ENCODE measurements at regions not wholly inside any gene's neighbourhood (a gene's known extent, or its start where the extent isn't known, plus 50 kb on each side); places are given as distances from the start of the nearest gene placed in this dataset.
"Not testable (repeated sequence)": the region's sequence is repeated elsewhere in the genome, so short reads cannot be mapped to it uniquely, and the experiment has no call there.

DNA sequence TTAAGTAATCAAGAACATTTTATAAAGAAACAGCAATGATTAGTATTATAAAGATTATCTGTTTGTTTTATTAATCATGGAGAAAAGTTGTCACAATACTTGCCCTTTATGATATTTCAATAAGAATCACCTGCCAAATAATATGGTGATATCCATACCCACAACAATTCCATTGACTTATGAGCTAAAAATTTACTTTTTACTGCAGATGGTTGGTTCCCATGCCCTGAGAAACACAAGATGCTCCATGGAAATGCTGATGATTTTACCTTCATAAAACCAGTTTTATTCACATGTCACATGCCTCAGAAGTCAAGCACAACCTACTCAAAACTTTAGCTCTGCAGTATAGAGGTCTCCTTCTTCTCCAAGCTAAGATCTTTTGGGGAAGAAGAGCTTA lies 293.6 kb downstream of the SPATA31A1 start:
- in situ Hi-C loops (cut with MboI; ENCODE audit: low pct_unique_long_range_greater_than_20kb, low sequenced_read_pairs); DNase-seq: not testable (repeated sequence)

GRCh38 chr9:39656960-39657603 lies 301.6 kb downstream of the SPATA31A1 start:
- in situ Hi-C loops (cut with MboI; ENCODE audit: low pct_unique_long_range_greater_than_20kb, low sequenced_read_pairs); DNase-seq: not testable (repeated sequence)

DNA sequence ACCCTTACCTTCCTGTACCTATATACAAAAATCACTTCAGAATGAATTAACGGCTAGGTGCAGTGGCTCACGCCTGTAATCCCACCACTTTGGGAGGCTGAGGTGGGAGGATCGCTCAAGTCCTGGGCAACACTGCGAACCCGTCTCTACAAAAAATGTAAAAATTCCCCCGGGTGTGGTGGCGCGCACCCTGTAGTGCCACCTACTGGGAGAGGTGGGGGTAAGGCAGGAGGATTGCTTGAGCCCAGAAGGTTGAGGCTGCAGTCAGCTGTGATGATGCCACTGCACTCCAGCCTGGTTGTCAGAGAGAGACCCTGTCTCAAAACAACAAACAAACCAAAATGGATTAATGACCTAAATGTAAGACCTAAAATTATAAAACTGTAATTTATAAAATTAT lies 307.6 kb downstream of the SPATA31A1 start:
- DNase-seq; in situ Hi-C loops (cut with MboI; ENCODE audit: low pct_unique_long_range_greater_than_20kb, low sequenced_read_pairs): not testable (repeated sequence)

DNA sequence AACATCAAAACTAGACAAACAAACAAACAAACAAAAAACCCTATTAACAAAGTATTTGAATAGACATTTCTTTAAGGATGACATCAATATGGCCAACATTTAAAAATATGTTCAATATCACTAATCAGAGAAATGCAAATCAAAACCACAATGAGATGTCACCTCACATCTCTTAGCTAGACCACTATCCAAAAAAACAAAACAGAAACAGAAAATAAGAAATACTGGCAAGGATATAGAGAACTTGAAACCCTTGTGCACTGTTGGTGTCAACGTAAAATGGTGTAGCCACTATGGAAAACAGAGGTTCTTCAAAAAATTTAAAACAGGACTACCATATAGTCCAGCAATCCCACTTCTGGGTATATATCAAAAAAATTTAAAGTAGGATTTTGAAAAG lies 308.2 kb downstream of the SPATA31A1 start:
- in situ Hi-C loops (cut with MboI; ENCODE audit: low pct_unique_long_range_greater_than_20kb, low sequenced_read_pairs); DNase-seq: not testable (repeated sequence)

DNA sequence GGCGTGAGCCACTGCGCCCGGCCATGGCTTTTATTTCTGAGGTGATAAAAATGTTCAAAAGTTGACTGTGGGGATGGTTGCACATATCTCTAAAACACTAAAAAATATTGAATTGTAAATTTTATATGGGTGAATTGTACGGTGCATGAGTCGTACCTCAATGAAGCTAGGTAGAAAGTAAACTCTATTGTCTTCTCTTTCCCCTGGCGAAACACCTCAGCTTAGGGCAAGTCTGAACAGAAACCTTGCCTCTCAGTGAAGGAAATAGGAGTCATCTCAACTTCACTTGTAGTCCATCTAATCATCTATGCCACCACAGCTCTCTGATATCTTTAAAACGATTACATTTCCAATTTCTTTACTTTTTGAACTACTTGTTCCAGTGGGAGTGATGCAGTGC lies 309.6 kb downstream of the SPATA31A1 start:
- in situ Hi-C loops (cut with MboI; ENCODE audit: low pct_unique_long_range_greater_than_20kb, low sequenced_read_pairs); DNase-seq: not testable (repeated sequence)

GRCh38 chr9:39674437-39675210 lies 319.2 kb downstream of the SPATA31A1 start:
- in situ Hi-C loops (cut with MboI; ENCODE audit: low pct_unique_long_range_greater_than_20kb, low sequenced_read_pairs): not testable (repeated sequence)

GRCh38 chr9:39675211-39675553 lies 319.7 kb downstream of the SPATA31A1 start:
- DNase-seq; in situ Hi-C loops (cut with MboI; ENCODE audit: low pct_unique_long_range_greater_than_20kb, low sequenced_read_pairs): not testable (repeated sequence)

More at GRCh38 chr9:39674437-39675210, 319.2 kb downstream of the SPATA31A1 start:
- not testable (repeated sequence) for DNase-seq

DNA sequence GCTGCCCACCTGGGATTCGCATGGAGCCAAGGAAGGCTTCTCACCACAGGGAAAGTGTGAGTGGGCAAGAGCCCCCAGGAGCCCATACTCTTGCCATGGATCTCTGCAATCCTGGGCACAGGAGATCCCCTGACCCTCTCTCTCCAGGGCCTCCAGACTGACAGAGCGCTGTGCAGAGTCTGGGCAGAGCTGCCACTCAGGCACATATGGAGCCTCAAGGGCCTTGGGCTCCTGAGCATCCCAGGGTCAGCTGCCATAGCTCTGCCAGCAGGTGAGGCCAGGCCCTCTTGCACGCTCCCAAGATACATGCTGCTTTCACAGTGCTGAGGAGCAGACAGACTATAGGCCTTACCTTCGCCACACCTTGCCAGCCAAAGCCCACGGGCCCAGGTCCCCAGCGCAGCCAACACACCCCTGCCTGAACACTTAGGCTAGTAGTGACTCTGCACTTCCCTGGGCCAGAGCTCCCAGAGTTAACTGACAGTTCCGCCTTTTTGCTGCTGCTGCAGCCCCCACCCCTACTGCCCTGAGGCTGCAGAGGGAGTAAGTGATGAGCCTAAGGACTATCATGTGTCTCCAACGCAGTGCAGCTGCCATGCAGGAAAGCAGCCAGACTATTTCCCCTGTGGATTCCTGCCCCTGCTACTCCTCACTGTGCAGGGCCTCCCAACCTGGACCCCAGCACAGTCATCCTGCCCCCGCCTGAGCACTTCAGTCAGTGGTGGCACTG lies 323.2 kb downstream of the SPATA31A1 start:
- DNase-seq; in situ Hi-C loops (cut with MboI; ENCODE audit: low pct_unique_long_range_greater_than_20kb, low sequenced_read_pairs): not testable (repeated sequence)

DNA sequence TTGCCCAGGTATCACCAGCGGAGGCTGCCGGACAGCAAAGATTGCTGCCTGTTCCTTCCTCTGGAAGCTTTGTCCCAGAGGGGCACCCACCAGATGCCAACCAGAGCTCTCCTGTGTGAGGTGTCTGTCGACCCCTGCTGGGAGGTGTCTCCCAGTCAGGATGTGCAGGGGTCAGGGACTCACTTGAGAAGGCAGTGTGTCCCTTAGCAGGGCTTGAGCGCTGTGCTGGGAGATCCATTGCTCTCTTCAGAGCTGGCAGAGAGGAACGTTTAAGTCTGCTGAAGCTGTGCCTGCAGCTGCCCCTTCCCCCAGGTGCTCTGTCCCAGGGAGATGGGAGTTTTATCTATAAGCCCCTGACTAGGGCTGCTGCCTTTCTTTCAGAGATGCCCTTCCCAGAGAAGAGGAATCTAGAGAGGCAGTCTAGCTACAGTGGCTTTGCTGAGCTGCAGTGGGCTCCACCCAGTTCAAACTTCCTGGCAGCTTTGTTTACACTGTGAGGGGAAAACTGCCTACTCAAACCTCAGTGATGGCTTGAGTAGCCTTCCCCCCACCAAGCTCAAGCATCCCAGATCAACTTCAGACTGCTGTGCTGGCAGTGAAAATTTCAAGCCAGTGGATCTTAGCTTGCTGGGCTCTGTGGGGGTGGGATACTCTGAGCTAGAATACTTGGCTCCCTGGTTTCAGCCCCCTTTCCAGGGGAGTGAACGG lies 325.4 kb downstream of the SPATA31A1 start:
- in situ Hi-C loops (cut with MboI; ENCODE audit: low pct_unique_long_range_greater_than_20kb, low sequenced_read_pairs); DNase-seq: not testable (repeated sequence)

GRCh38 chr9:39728862-39729261 lies 373.4 kb downstream of the SPATA31A1 start:
- in situ Hi-C loops (cut with MboI; ENCODE audit: low pct_unique_long_range_greater_than_20kb, low sequenced_read_pairs); DNase-seq: not testable (repeated sequence)

DNA sequence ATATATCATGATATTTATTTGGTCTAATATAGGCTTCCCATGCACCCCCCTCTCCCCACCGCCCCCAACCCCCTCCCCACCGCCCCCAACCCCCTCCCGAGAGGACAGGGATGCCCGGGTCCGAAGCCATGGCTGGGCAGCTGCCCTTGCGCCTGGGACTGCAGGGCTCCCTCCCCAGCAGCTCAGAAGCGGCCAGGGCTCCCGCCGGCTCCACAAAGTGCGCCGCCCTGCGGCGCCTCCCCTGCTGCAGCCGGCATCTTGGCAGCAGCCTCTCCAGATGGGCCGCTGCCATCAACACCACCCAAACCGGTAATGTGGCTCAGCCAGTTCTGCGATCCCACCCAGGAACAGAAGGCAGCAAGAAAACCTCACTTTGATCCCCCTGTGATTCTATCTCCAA lies 389.4 kb downstream of the SPATA31A1 start:
- DNase-seq; in situ Hi-C loops (cut with MboI; ENCODE audit: low pct_unique_long_range_greater_than_20kb, low sequenced_read_pairs): not testable (repeated sequence)

DNA sequence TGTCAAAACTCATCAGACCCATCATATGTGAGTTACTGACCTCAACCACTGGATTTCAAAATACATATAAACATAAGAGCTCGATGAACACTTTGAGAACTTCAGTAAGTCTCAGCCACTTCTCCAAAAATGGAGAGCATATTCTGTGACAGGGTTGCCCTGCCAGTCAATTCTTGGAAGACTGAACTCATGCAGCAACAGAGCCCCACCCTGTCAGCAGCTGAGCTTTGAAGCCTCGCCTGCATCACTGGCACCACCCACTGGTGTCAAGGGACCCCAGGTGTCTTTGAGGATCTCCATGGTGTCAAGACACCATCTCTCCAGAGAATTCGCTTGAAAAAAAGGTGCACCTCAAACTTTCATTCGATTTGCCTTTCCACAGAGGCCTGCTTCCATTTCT lies 420.1 kb downstream of the SPATA31A1 start:
- in situ Hi-C loops (cut with MboI; ENCODE audit: low pct_unique_long_range_greater_than_20kb, low sequenced_read_pairs); DNase-seq: not testable (repeated sequence)

- in situ Hi-C loops (cut with MboI; ENCODE audit: low pct_unique_long_range_greater_than_20kb, low sequenced_read_pairs); DNase-seq: not testable (repeated sequence)
Observed at GRCh38 chr9:39791356-39791755, 435.9 kb downstream of the SPATA31A1 start.

DNA sequence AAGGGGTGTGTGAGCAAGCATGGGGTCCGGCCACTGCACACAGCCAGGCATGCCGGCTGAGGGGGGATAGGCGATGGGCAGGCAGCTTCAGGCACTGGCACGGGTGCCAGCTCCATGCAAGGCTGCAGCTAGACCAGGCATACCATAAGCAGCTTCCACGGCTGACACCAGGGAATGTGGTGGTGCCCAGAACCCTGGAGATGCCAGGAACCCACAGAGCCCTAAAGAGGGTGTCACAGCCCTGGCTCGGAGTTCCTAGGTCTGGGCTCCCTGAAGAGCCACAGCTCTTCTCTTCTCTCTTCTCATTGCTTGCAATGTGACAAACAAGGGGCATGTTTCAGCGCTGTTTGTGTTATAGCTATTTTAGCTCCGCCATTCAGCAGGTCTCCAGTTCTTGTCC lies 442.5 kb downstream of the SPATA31A1 start:
- in situ Hi-C loops (cut with MboI; ENCODE audit: low pct_unique_long_range_greater_than_20kb, low sequenced_read_pairs); DNase-seq: not testable (repeated sequence)

- DNase-seq; in situ Hi-C loops (cut with MboI; ENCODE audit: low pct_unique_long_range_greater_than_20kb, low sequenced_read_pairs): not testable (repeated sequence)
Observed at GRCh38 chr9:39799252-39799651, 443.8 kb downstream of the SPATA31A1 start.

GRCh38 chr9:39802561-39802960 lies 447.1 kb downstream of the SPATA31A1 start:
- DNase-seq; in situ Hi-C loops (cut with MboI; ENCODE audit: low pct_unique_long_range_greater_than_20kb, low sequenced_read_pairs): not testable (repeated sequence)

DNA sequence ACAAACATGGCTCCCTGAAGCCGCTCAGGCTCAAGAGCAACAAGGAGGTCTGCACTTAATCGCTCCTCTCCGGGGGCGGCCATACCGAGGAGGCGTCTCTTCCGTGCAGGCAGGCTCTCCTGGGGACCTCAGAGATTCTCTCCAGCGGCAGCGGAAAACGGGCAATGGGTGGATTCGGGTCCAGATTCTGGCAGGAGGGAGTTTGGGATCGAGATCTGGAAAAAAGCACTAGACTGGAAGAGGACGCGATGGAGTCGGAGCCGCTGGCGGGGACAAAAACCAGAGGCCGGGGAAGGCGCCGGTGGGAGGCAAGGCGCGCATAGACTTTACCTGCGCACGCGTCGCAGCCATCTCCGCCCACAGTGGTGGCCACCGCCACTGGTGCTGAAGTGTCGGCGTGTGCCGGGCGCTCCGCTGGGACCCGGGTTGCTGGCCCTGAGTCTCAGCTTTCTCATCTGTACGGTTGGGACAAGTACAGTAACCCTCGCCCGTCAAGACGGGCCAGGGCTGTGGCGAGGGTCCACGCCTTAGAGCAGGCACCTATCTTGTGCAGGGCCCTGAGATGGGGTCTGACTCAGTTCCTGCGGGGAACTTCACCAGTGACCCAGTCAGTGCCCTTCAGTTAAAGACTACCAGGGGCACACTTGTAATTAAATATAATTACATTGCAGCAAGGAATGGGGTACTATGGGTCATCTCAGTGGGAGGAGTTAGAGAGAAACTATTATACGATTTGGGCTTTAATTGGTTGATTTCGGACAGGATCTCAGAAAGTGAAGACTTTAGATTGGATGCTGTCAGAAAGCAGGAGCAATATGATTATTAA lies 454.1 kb downstream of the SPATA31A1 start:
- peak; percentile 14 for DNase-seq
- in situ Hi-C loops (cut with MboI; ENCODE audit: low pct_unique_long_range_greater_than_20kb, low sequenced_read_pairs): not testable (repeated sequence)

DNA sequence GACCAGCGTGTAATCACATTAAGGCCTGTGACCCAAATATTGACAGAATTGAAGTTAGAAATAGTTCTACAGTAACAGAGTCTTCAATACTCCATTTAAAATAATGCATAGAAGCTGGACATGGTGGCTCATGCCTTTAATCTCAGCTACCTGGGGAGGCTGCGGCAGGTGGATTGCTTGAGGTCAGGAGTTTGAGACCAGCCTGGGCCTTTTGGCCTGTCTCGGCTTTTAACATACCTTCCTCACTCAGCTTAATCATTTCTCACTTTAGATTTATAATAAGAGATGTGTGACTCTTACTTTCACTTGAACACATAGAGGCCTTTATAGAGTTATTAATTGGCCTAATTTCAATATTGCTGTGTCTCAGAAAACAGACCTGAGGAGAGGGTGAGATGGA lies 454.9 kb downstream of the SPATA31A1 start:
- in situ Hi-C loops (cut with MboI; ENCODE audit: low pct_unique_long_range_greater_than_20kb, low sequenced_read_pairs): not testable (repeated sequence)

More for the DNA sequence above, 454.9 kb downstream of the SPATA31A1 start:
- not testable (repeated sequence) for DNase-seq
